Mesothelial cell of epicardium (in vitro differentiated cells): ENCODE measurements at regions not wholly inside any gene's neighbourhood (a gene's known extent, or its start where the extent isn't known, plus 50 kb on each side); places are given as distances from the start of the nearest gene placed in this dataset.

Experiments used
- DNase-seq, 2 experiments: peaks; one replicate each; pipeline ENCODE4 v3.0.0; 2021; ENCODE audit warnings: low spot score in 2 of 2; ENCODE audit not compliant: unreplicated experiment in 2 of 2
- H3K27ac Mint-ChIP-seq: 2 replicates; pipeline ENCODE4 v1.8.0; 2021; ENCODE audit warnings: mixed read lengths
- H3K27me3 Mint-ChIP-seq: 2 replicates; pipeline ENCODE4 v1.8.0; 2021; ENCODE audit warnings: low read depth, mixed read lengths
- H3K36me3 Mint-ChIP-seq: 2 replicates; pipeline ENCODE4 v1.8.0; 2021; ENCODE audit warnings: mixed read lengths
- H3K4me1 Mint-ChIP-seq: 2 replicates; pipeline ENCODE4 v1.8.0; 2021; ENCODE audit warnings: mixed read lengths
- H3K4me3 Mint-ChIP-seq: 2 replicates; pipeline ENCODE4 v1.8.0; 2021; ENCODE audit warnings: mild to moderate bottlenecking, moderate library complexity, mixed read lengths
- H3K9me3 Mint-ChIP-seq: 2 replicates; pipeline ENCODE4 v1.8.0; 2021; ENCODE audit warnings: mixed read lengths
- CTCF ChIP-seq: fragments of 200-600 bp; sonication (generic); IDR thresholded peaks from one replicate; pipeline ENCODE4 v1.5.0; 2021; ENCODE audit warnings: antibody characterized with exemption; ENCODE audit not compliant: unreplicated experiment

- Mint-ChIP-seq H3K4me1 (peaks cover 4% of the 10 kb centered on the region), H3K27ac (no peak overlapping the region), H3K4me3 (no peak overlapping the region), H3K9me3 (no peaks in the 10 kb centered on the region), H3K27me3 (peaks cover 34% of the 10 kb centered on the region), H3K36me3 (no peaks in the 10 kb centered on the region)
- no peak for TF ChIP-seq CTCF
- no peak for DNase-seq
Observed at GRCh38 chr6:222468-222867, 69.8 kb upstream of the DUSP22 start.

- H3K27ac Mint-ChIP-seq: no peak overlapping the region
- H3K9me3 Mint-ChIP-seq: no peaks in the 10 kb centered on the region
- TF ChIP-seq CTCF: no peak
- H3K4me3 Mint-ChIP-seq: no peak overlapping the region
- peaks cover 38% of the 10 kb centered on the region for H3K27me3 Mint-ChIP-seq
- no peaks in the 10 kb centered on the region for H3K36me3 Mint-ChIP-seq
- DNase-seq: no peak
- peaks cover 4% of the 10 kb centered on the region for H3K4me1 Mint-ChIP-seq
Observed at GRCh38 chr6:223136-223535, 69.2 kb upstream of the DUSP22 start.

GRCh38 chr6:223763-224162 lies 68.5 kb upstream of the DUSP22 start:
- Mint-ChIP-seq H3K36me3 (no peaks in the 10 kb centered on the region), H3K27me3 (peaks cover 38% of the 10 kb centered on the region), H3K4me1 (peaks cover 4% of the 10 kb centered on the region), H3K4me3 (no peak overlapping the region), H3K9me3 (no peaks in the 10 kb centered on the region), H3K27ac (no peak overlapping the region)
- no peak for TF ChIP-seq CTCF
- DNase-seq: no peak

GRCh38 chr6:224350-224749 lies 67.9 kb upstream of the DUSP22 start:
- no peaks in the 10 kb centered on the region for H3K9me3 Mint-ChIP-seq
- H3K4me3 Mint-ChIP-seq: no peak overlapping the region
- peaks cover 36% of the 10 kb centered on the region for H3K27me3 Mint-ChIP-seq
- H3K4me1 Mint-ChIP-seq: peaks cover 4% of the 10 kb centered on the region
- no peaks in the 10 kb centered on the region for H3K36me3 Mint-ChIP-seq
- H3K27ac Mint-ChIP-seq: no peak overlapping the region
- no peak for DNase-seq
- TF ChIP-seq CTCF: no peak

- Mint-ChIP-seq H3K27me3 (peaks cover 35% of the 10 kb centered on the region), H3K4me3 (no peak overlapping the region), H3K9me3 (no peaks in the 10 kb centered on the region), H3K27ac (no peak overlapping the region), H3K36me3 (no peaks in the 10 kb centered on the region), H3K4me1 (peaks cover 1% of the 10 kb centered on the region)
- no peak for DNase-seq
- TF ChIP-seq CTCF: no peak
Observed at GRCh38 chr6:225121-225721, 67.1 kb upstream of the DUSP22 start.

- no peak for DNase-seq
- Mint-ChIP-seq H3K27me3 (peaks cover 32% of the 10 kb centered on the region), H3K27ac (no peak overlapping the region), H3K9me3 (no peaks in the 10 kb centered on the region), H3K36me3 (no peaks in the 10 kb centered on the region), H3K4me1 (peaks cover 1% of the 10 kb centered on the region), H3K4me3 (no peak overlapping the region)
- TF ChIP-seq CTCF: no peak
Observed at GRCh38 chr6:225907-226306, 66.4 kb upstream of the DUSP22 start.
